HFF-Myc (cell line): ENCODE measurements at regions not wholly inside any gene's neighbourhood (a gene's known extent, or its start where the extent isn't known, plus 50 kb on each side); places are given as distances from the start of the nearest gene placed in this dataset.

Experiments
- DNase-seq: peaks from one replicate; pipeline ENCODE4 v3.0.0-alpha.2; 2011; ENCODE audit warnings: low read depth; ENCODE audit errors: extremely low read depth
- H3K4me3 ChIP-seq: replicated peaks from 2 replicates; pipeline ENCODE4 v1.5.1; 2011; ENCODE audit warnings: low read depth, mild to moderate bottlenecking, control low read depth, low read length
- CTCF ChIP-seq: IDR thresholded peaks from 2 replicates; pipeline ENCODE4 v1.5.1; 2012; ENCODE audit warnings: mild to moderate bottlenecking, low read depth, low read length, control low read depth; ENCODE audit errors: missing control alignments

- no peak overlapping the region for H3K4me3 ChIP-seq
- no peak for DNase-seq
- TF ChIP-seq CTCF = no peak
Observed at GRCh38 chr2:122166820-122167219, 411.4 kb downstream of the TSN start.

- DNase-seq = no peak
- TF ChIP-seq CTCF = no peak
- no peak overlapping the region for H3K4me3 ChIP-seq
Observed at GRCh38 chr2:122167515-122167914, 412.1 kb downstream of the TSN start.

- no peak overlapping the region for H3K4me3 ChIP-seq
- no peak for TF ChIP-seq CTCF
- no peak for DNase-seq
Observed at GRCh38 chr2:122168799-122169198, 413.3 kb downstream of the TSN start.

GRCh38 chr2:122172812-122173211 lies 417.4 kb downstream of the TSN start:
- no peak overlapping the region for H3K4me3 ChIP-seq
- no peak for DNase-seq
- TF ChIP-seq CTCF = no peak

- H3K4me3 ChIP-seq = no peak overlapping the region
- no peak for DNase-seq
- TF ChIP-seq CTCF = no peak
Observed at GRCh38 chr2:122174061-122174460, 418.6 kb downstream of the TSN start.

GRCh38 chr2:122179492-122180165 lies 424.2 kb downstream of the TSN start:
- H3K4me3 ChIP-seq = no peak overlapping the region
- DNase-seq = no peak
- no peak for TF ChIP-seq CTCF

GRCh38 chr2:122180972-122181371 lies 425.5 kb downstream of the TSN start:
- no peak overlapping the region for H3K4me3 ChIP-seq
- DNase-seq = no peak
- no peak for TF ChIP-seq CTCF
